ENCODE measurements at regions not wholly inside any gene's neighbourhood (a gene's known extent, or its start where the extent isn't known, plus 50 kb on each side); places are given as distances from the start of the nearest gene placed in this dataset.
"Not testable (repeated sequence)": the region's sequence is repeated elsewhere in the genome, so short reads cannot be mapped to it uniquely, and the experiment has no call there.

- Mint-ChIP-seq H3K4me3 (no peak overlapping the region), H3K27ac (no peak overlapping the region), H3K36me3 (ENCODE audit: insufficient read depth) (no peaks in the 10 kb centered on the region), H3K9me3 (no peaks in the 10 kb centered on the region), H3K27me3 (no peaks in the 10 kb centered on the region), H3K4me1 (ENCODE audit: low read depth in 2 of 2) (no peaks in the 10 kb centered on the region)
- DNase-seq (no peak), ATAC-seq (replicated peaks) (no peak)
These were observed 245.5 kb downstream of the MYCN start for GRCh38 chr2:16185801-16186272.

- Mint-ChIP-seq H3K4me3 (no peak overlapping the region), H3K4me1 (ENCODE audit: low read depth in 2 of 2) (no peaks in the 10 kb centered on the region), H3K36me3 (ENCODE audit: insufficient read depth) (no peaks in the 10 kb centered on the region), H3K27me3 (no peaks in the 10 kb centered on the region), H3K9me3 (no peaks in the 10 kb centered on the region), H3K27ac (no peak overlapping the region)
- DNase-seq, result no peak
- ATAC-seq (replicated peaks), result no peak
These were observed 244.8 kb downstream of the MYCN start for GRCh38 chr2:16184945-16185660.

- DNase-seq (no peak), ATAC-seq (replicated peaks) (no peak)
- Mint-ChIP-seq H3K27ac (no peak overlapping the region), H3K4me1 (ENCODE audit: low read depth in 2 of 2) (no peaks in the 10 kb centered on the region), H3K36me3 (ENCODE audit: insufficient read depth) (no peaks in the 10 kb centered on the region), H3K27me3 (no peaks in the 10 kb centered on the region), H3K4me3 (no peak overlapping the region), H3K9me3 (no peaks in the 10 kb centered on the region)
These were observed 244.1 kb downstream of the MYCN start for GRCh38 chr2:16184341-16184890.

GRCh38 chr2:16183345-16183744 lies 243.0 kb downstream of the MYCN start:
- DNase-seq (no peak), ATAC-seq (replicated peaks) (no peak)
- Mint-ChIP-seq H3K4me1 (ENCODE audit: low read depth in 2 of 2) (no peaks in the 10 kb centered on the region), H3K36me3 (ENCODE audit: insufficient read depth) (no peaks in the 10 kb centered on the region), H3K9me3 (no peaks in the 10 kb centered on the region), H3K4me3 (no peak overlapping the region), H3K27me3 (no peaks in the 10 kb centered on the region), H3K27ac (no peak overlapping the region)

- H3K36me3 Mint-ChIP-seq (ENCODE audit: insufficient read depth), result no peaks in the 10 kb centered on the region
- H3K27me3 Mint-ChIP-seq, result no peaks in the 10 kb centered on the region
- ATAC-seq (replicated peaks), result no peak
- no peak overlapping the region for H3K4me3 Mint-ChIP-seq
- no peak for DNase-seq
- H3K27ac Mint-ChIP-seq, result no peak overlapping the region
- H3K4me1 Mint-ChIP-seq (ENCODE audit: low read depth in 2 of 2), result no peaks in the 10 kb centered on the region
- H3K9me3 Mint-ChIP-seq, result no peaks in the 10 kb centered on the region
These were observed 242.5 kb downstream of the MYCN start for GRCh38 chr2:16182841-16183240.

GRCh38 chr2:16182311-16182815 lies 242.0 kb downstream of the MYCN start:
- not testable (repeated sequence) for H3K4me1 Mint-ChIP-seq (ENCODE audit: low read depth in 2 of 2); H3K27me3 Mint-ChIP-seq; H3K27ac Mint-ChIP-seq; H3K36me3 Mint-ChIP-seq (ENCODE audit: insufficient read depth); H3K4me3 Mint-ChIP-seq; ATAC-seq (replicated peaks); DNase-seq; H3K9me3 Mint-ChIP-seq

GRCh38 chr2:16181741-16182090 lies 241.4 kb downstream of the MYCN start:
- Mint-ChIP-seq H3K4me3 (no peak overlapping the region), H3K27me3 (no peaks in the 10 kb centered on the region), H3K9me3 (no peaks in the 10 kb centered on the region), H3K36me3 (ENCODE audit: insufficient read depth) (no peaks in the 10 kb centered on the region), H3K27ac (no peak overlapping the region), H3K4me1 (ENCODE audit: low read depth in 2 of 2) (no peaks in the 10 kb centered on the region)
- ATAC-seq (replicated peaks), result no peak
- no peak for DNase-seq

GRCh38 chr2:16181062-16181740 lies 240.9 kb downstream of the MYCN start:
- Mint-ChIP-seq H3K27me3 (no peaks in the 10 kb centered on the region), H3K27ac (no peak overlapping the region), H3K36me3 (ENCODE audit: insufficient read depth) (no peaks in the 10 kb centered on the region), H3K9me3 (no peaks in the 10 kb centered on the region), H3K4me1 (ENCODE audit: low read depth in 2 of 2) (no peaks in the 10 kb centered on the region), H3K4me3 (no peak overlapping the region)
- ATAC-seq (replicated peaks) (no peak), DNase-seq (no peak)

- no peak overlapping the region for H3K4me3 Mint-ChIP-seq
- no peaks in the 10 kb centered on the region for H3K27me3 Mint-ChIP-seq
These were observed 240.3 kb downstream of the MYCN start for GRCh38 chr2:16180631-16181030.

GRCh38 chr2:16179701-16180416 lies 239.5 kb downstream of the MYCN start:
- H3K4me1 Mint-ChIP-seq (ENCODE audit: low read depth in 2 of 2), result no peaks in the 10 kb centered on the region

More at GRCh38 chr2:16180631-16181030, 240.3 kb downstream of the MYCN start:
- DNase-seq (no peak), ATAC-seq (replicated peaks) (no peak)
- H3K9me3 Mint-ChIP-seq, result no peaks in the 10 kb centered on the region
- H3K4me1 Mint-ChIP-seq (ENCODE audit: low read depth in 2 of 2), result no peaks in the 10 kb centered on the region
- H3K27ac Mint-ChIP-seq, result no peak overlapping the region
- no peaks in the 10 kb centered on the region for H3K36me3 Mint-ChIP-seq (ENCODE audit: insufficient read depth)

GRCh38 chr2:16178551-16179130 lies 238.3 kb downstream of the MYCN start:
- no peaks in the 10 kb centered on the region for H3K36me3 Mint-ChIP-seq (ENCODE audit: insufficient read depth)
- no peak for ATAC-seq (replicated peaks)

More at GRCh38 chr2:16179701-16180416, 239.5 kb downstream of the MYCN start:
- ATAC-seq (replicated peaks) (no peak), DNase-seq (no peak)
- no peak overlapping the region for H3K4me3 Mint-ChIP-seq
- no peaks in the 10 kb centered on the region for H3K9me3 Mint-ChIP-seq
- no peak overlapping the region for H3K27ac Mint-ChIP-seq
- H3K36me3 Mint-ChIP-seq (ENCODE audit: insufficient read depth), result no peaks in the 10 kb centered on the region
- H3K27me3 Mint-ChIP-seq, result no peaks in the 10 kb centered on the region

GRCh38 chr2:16177671-16178180 lies 237.4 kb downstream of the MYCN start:
- Mint-ChIP-seq H3K4me3 (no peak overlapping the region), H3K9me3 (no peaks in the 10 kb centered on the region), H3K4me1 (ENCODE audit: low read depth in 2 of 2) (no peaks in the 10 kb centered on the region), H3K36me3 (ENCODE audit: insufficient read depth) (peaks cover 4% of the 10 kb centered on the region), H3K27ac (no peak overlapping the region), H3K27me3 (no peaks in the 10 kb centered on the region)
- ATAC-seq (replicated peaks) (no peak), DNase-seq (no peak)

More at GRCh38 chr2:16178551-16179130, 238.3 kb downstream of the MYCN start:
- Mint-ChIP-seq H3K9me3 (no peaks in the 10 kb centered on the region), H3K4me1 (ENCODE audit: low read depth in 2 of 2) (no peaks in the 10 kb centered on the region), H3K27ac (no peak overlapping the region), H3K4me3 (no peak overlapping the region), H3K27me3 (no peaks in the 10 kb centered on the region)
- DNase-seq, result no peak

- Mint-ChIP-seq H3K27me3 (no peaks in the 10 kb centered on the region), H3K36me3 (ENCODE audit: insufficient read depth) (peaks cover 4% of the 10 kb centered on the region), H3K27ac (no peak overlapping the region), H3K4me3 (no peak overlapping the region), H3K4me1 (ENCODE audit: low read depth in 2 of 2) (no peaks in the 10 kb centered on the region), H3K9me3 (no peaks in the 10 kb centered on the region)
- DNase-seq (no peak), ATAC-seq (replicated peaks) (no peak)
These were observed 236.7 kb downstream of the MYCN start for GRCh38 chr2:16176971-16177480.

Data from effector memory CD8-positive, alpha-beta T cell (primary cell).